Astrocyte (in vitro differentiated cells and primary cell): ENCODE measurements at regions not wholly inside any gene's neighbourhood (a gene's known extent, or its start where the extent isn't known, plus 50 kb on each side); places are given as distances from the start of the nearest gene placed in this dataset.

Source experiments
- DNase-seq: peaks from one replicate; pipeline ENCODE4 v3.0.0-alpha.2; 2010; ENCODE audit warnings: low read depth
- FAIRE-seq: peaks from 2 replicates; lab custom pipeline; 2011; peaks lifted over from hg19 to GRCh38; lab: Jason Lieb, UNC
- H2AFZ ChIP-seq: 2 replicates; pipeline ENCODE4 v1.6.0; 2012; ENCODE audit warnings: low read depth, low read length, inconsistent platforms
- H3K27ac ChIP-seq: 2 replicates; pipeline ENCODE4 v1.5.1; 2011; ENCODE audit warnings: low read depth, low read length, inconsistent platforms
- H3K27me3 ChIP-seq: 2 replicates; pipeline ENCODE4 v1.6.0; 2011; ENCODE audit warnings: low read length, inconsistent platforms; ENCODE audit not compliant: insufficient read depth
- H3K36me3 ChIP-seq: 2 replicates; pipeline ENCODE4 v1.5.1; 2011; ENCODE audit warnings: low read length, inconsistent platforms; ENCODE audit not compliant: insufficient read depth
- H3K4me1 ChIP-seq: 2 replicates; pipeline ENCODE4 v1.5.1; 2011; ENCODE audit warnings: low read length, inconsistent platforms; ENCODE audit not compliant: insufficient read depth
- H3K4me2 ChIP-seq: 2 replicates; pipeline ENCODE4 v1.6.0; 2012; ENCODE audit warnings: low read length, inconsistent platforms
- H3K4me3 ChIP-seq: 2 replicates; pipeline ENCODE4 v1.5.1; 2011; ENCODE audit warnings: low read depth, mild to moderate bottlenecking, low read length, inconsistent platforms; ENCODE audit not compliant: insufficient read depth
- H3K79me2 ChIP-seq: 2 replicates; pipeline ENCODE4 v1.6.0; 2012; ENCODE audit warnings: mild to moderate bottlenecking, low read length, inconsistent platforms; ENCODE audit not compliant: insufficient read depth
- H3K9ac ChIP-seq: 2 replicates; pipeline ENCODE4 v1.6.0; 2012; ENCODE audit warnings: mild to moderate bottlenecking, low read length, inconsistent platforms
- H3K9me3 ChIP-seq: 2 replicates; pipeline ENCODE4 v1.5.1; 2012; ENCODE audit warnings: low read depth, mild to moderate bottlenecking, low read length, inconsistent platforms; ENCODE audit not compliant: insufficient read depth
- H4K20me1 ChIP-seq: 2 replicates; pipeline ENCODE4 v1.6.0; 2012; ENCODE audit warnings: low read length, inconsistent platforms; ENCODE audit not compliant: insufficient read depth
- H3K27ac Mint-ChIP-seq: one replicate; pipeline ENCODE4 v1.8.0; 2021; ENCODE audit warnings: mild to moderate bottlenecking, mixed read lengths; ENCODE audit not compliant: unreplicated experiment
- H3K27me3 Mint-ChIP-seq: one replicate; pipeline ENCODE4 v1.8.0; 2021; ENCODE audit warnings: low read depth, mixed read lengths; ENCODE audit not compliant: unreplicated experiment
- H3K36me3 Mint-ChIP-seq: one replicate; pipeline ENCODE4 v1.8.0; 2021; ENCODE audit warnings: low read depth, mixed read lengths; ENCODE audit not compliant: unreplicated experiment
- H3K4me1 Mint-ChIP-seq: one replicate; pipeline ENCODE4 v1.8.0; 2021; ENCODE audit warnings: low read depth, mixed read lengths; ENCODE audit not compliant: unreplicated experiment
- H3K4me3 Mint-ChIP-seq: one replicate; pipeline ENCODE4 v1.8.0; 2021; ENCODE audit warnings: mild to moderate bottlenecking, moderate library complexity, mixed read lengths; ENCODE audit not compliant: unreplicated experiment
- H3K9me3 Mint-ChIP-seq: one replicate; pipeline ENCODE4 v1.8.0; 2021; ENCODE audit warnings: mild to moderate bottlenecking, mixed read lengths; ENCODE audit not compliant: unreplicated experiment
- EZH2 ChIP-seq: IDR thresholded peaks from 2 replicates; pipeline ENCODE4 v1.6.1; 2012; ENCODE audit warnings: mild to moderate bottlenecking, low read length, inconsistent platforms; ENCODE audit not compliant: insufficient read depth
- TF ChIP-seq, protein P1 (sequence below): IDR thresholded peaks from 2 replicates; pipeline ENCODE4 v1.5.1; 2011; ENCODE audit warnings: low read depth, mild to moderate bottlenecking, inconsistent platforms, low read length, moderate library complexity; ENCODE audit not compliant: insufficient read depth

DNA sequence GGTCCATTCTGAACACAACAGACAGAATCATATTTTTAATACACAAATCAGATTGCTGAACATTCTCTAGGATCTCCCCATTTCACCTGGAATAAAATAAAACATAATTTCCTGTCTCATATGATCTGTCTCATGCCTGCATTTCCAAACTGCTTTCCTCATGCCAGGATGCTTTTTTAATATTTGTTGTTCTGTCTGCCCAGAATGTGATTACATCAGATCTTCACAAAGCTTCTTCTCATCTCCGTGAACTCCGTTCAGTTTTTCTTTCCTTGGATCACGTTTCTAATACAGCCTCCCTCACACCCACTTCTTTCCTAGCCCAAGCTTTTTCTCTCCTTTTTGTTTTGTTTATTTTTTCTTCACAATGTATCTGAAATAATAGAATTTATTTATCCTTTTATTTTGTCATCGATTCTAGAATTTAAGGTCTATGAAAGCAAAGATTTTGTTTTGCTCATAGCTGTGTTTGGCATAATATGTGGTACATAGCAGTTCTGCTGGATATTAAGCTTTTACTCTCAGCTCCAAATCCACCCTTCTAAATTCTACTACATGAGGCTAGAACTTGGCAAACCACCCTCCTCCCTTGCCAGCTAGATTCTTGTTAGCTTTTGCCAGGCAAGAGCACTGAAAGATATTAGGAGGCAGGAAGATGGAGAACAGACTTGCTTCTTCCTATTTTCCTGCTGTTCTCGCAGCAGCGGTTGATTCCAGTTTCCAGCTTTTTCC, 165.5 kb upstream of the SLIT2 start:
- Mint-ChIP-seq H3K27me3 (no peaks in the 10 kb centered on the region), H3K4me3 (no peak overlapping the region), H3K9me3 (no peaks in the 10 kb centered on the region), H3K27ac (no peak overlapping the region), H3K36me3 (no peaks in the 10 kb centered on the region), H3K4me1 (no peaks in the 10 kb centered on the region)
- Histone ChIP-seq H3K27ac (no peak overlapping the region), H3K27me3 (no peaks in the 10 kb centered on the region), H3K9ac (no peak overlapping the region), H3K4me2 (no peak overlapping the region), H3K4me3 (no peak overlapping the region), H3K36me3 (no peaks in the 10 kb centered on the region), H3K79me2 (no peaks in the 10 kb centered on the region), H3K9me3 (no peaks in the 10 kb centered on the region), H2AFZ (no peak overlapping the region), H4K20me1 (no peaks in the 10 kb centered on the region), H3K4me1 (no peaks in the 10 kb centered on the region)
- DNase-seq (no peak), FAIRE-seq (peak; percentile 20)
- no peak for TF ChIP-seq EZH2
- TF ChIP-seq, protein P1, sequence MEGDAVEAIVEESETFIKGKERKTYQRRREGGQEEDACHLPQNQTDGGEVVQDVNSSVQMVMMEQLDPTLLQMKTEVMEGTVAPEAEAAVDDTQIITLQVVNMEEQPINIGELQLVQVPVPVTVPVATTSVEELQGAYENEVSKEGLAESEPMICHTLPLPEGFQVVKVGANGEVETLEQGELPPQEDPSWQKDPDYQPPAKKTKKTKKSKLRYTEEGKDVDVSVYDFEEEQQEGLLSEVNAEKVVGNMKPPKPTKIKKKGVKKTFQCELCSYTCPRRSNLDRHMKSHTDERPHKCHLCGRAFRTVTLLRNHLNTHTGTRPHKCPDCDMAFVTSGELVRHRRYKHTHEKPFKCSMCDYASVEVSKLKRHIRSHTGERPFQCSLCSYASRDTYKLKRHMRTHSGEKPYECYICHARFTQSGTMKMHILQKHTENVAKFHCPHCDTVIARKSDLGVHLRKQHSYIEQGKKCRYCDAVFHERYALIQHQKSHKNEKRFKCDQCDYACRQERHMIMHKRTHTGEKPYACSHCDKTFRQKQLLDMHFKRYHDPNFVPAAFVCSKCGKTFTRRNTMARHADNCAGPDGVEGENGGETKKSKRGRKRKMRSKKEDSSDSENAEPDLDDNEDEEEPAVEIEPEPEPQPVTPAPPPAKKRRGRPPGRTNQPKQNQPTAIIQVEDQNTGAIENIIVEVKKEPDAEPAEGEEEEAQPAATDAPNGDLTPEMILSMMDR = no peak

DNA sequence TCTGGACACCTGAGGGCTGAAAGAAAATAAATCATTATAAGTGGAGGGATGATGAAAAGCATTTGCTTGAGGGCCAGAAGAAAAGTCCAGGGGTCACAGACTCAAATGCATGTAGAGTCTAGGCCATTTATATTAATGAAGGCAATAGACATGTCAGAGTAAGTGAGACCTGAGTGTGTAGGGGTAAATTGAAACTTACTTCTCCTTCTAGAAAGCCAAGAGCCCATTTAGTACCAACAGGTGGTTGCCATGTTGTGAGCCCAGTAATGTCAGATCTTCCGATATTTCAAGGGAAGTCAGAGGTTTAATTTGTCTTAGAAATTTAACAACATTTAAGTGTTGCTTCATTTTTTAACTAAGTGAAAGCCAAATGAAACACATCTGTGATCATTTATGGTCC, 166.1 kb upstream of the SLIT2 start:
- no peaks in the 10 kb centered on the region for H3K4me1 ChIP-seq

More for the DNA sequence above, 166.1 kb upstream of the SLIT2 start:
- H3K27ac ChIP-seq = no peak overlapping the region
- Mint-ChIP-seq H3K4me3 (no peak overlapping the region), H3K27ac (no peak overlapping the region), H3K36me3 (no peaks in the 10 kb centered on the region), H3K4me1 (no peaks in the 10 kb centered on the region), H3K9me3 (no peaks in the 10 kb centered on the region), H3K27me3 (no peaks in the 10 kb centered on the region)
- DNase-seq = no peak
- H3K36me3 ChIP-seq = no peaks in the 10 kb centered on the region
- no peaks in the 10 kb centered on the region for H3K79me2 ChIP-seq
- H3K4me3 ChIP-seq = no peak overlapping the region
- no peak overlapping the region for H2AFZ ChIP-seq
- no peaks in the 10 kb centered on the region for H3K9me3 ChIP-seq
- H4K20me1 ChIP-seq = no peaks in the 10 kb centered on the region
- FAIRE-seq = no peak
- H3K9ac ChIP-seq = no peak overlapping the region
- TF ChIP-seq EZH2 = no peak
- TF ChIP-seq, protein P1 = no peak
- no peaks in the 10 kb centered on the region for H3K27me3 ChIP-seq
- no peak overlapping the region for H3K4me2 ChIP-seq
